Bronchial epithelial cell (primary cell): ENCODE measurements at regions not wholly inside any gene's neighbourhood (a gene's known extent, or its start where the extent isn't known, plus 50 kb on each side); places are given as distances from the start of the nearest gene placed in this dataset.

Experiments
- DNase-seq: peaks from one replicate; pipeline ENCODE4 v3.0.0-alpha.2; 2010; ENCODE audit warnings: low read depth
- FAIRE-seq: peaks from 2 replicates; lab custom pipeline; 2011; peaks lifted over from hg19 to GRCh38; lab: Jason Lieb, UNC
- H3K27me3 ChIP-seq: 2 replicates; pipeline ENCODE4 v1.5.1; 2011; ENCODE audit warnings: low read length; ENCODE audit not compliant: control insufficient read depth, insufficient read depth
- H3K36me3 ChIP-seq: 2 replicates; pipeline ENCODE4 v1.5.1; 2011; ENCODE audit warnings: low read length; ENCODE audit not compliant: control insufficient read depth, insufficient read depth
- H3K4me3 ChIP-seq: 2 replicates; pipeline ENCODE4 v1.5.1; 2011; ENCODE audit warnings: mild to moderate bottlenecking, low read depth, low read length, control low read depth
- TF ChIP-seq, protein P1 (sequence below): IDR thresholded peaks from 2 replicates; pipeline ENCODE4 v1.5.1; 2011; ENCODE audit warnings: mild to moderate bottlenecking, moderate library complexity, low read length, control low read depth, inconsistent platforms; ENCODE audit not compliant: insufficient read depth, severe bottlenecking

GRCh38 chr2:37456479-37456878 lies 112.0 kb downstream of the QPCT start:
- H3K27me3 ChIP-seq: no peaks in the 10 kb centered on the region
- DNase-seq (peak; percentile 52), FAIRE-seq (no peak)
- no peak overlapping the region for H3K4me3 ChIP-seq
- TF ChIP-seq, protein P1, sequence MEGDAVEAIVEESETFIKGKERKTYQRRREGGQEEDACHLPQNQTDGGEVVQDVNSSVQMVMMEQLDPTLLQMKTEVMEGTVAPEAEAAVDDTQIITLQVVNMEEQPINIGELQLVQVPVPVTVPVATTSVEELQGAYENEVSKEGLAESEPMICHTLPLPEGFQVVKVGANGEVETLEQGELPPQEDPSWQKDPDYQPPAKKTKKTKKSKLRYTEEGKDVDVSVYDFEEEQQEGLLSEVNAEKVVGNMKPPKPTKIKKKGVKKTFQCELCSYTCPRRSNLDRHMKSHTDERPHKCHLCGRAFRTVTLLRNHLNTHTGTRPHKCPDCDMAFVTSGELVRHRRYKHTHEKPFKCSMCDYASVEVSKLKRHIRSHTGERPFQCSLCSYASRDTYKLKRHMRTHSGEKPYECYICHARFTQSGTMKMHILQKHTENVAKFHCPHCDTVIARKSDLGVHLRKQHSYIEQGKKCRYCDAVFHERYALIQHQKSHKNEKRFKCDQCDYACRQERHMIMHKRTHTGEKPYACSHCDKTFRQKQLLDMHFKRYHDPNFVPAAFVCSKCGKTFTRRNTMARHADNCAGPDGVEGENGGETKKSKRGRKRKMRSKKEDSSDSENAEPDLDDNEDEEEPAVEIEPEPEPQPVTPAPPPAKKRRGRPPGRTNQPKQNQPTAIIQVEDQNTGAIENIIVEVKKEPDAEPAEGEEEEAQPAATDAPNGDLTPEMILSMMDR: no peak
- no peaks in the 10 kb centered on the region for H3K36me3 ChIP-seq

GRCh38 chr2:37457401-37457901 lies 113.0 kb downstream of the QPCT start:
- Histone ChIP-seq H3K36me3 (no peaks in the 10 kb centered on the region), H3K4me3 (no peak overlapping the region), H3K27me3 (no peaks in the 10 kb centered on the region)
- TF ChIP-seq, protein P1: no peak
- DNase-seq (no peak), FAIRE-seq (no peak)

- TF ChIP-seq, protein P1: no peak
- no peaks in the 10 kb centered on the region for H3K27me3 ChIP-seq
- no peak for DNase-seq
- H3K36me3 ChIP-seq: no peaks in the 10 kb centered on the region
- H3K4me3 ChIP-seq: no peak overlapping the region
- no peak for FAIRE-seq
These were observed 113.7 kb downstream of the QPCT start for GRCh38 chr2:37458133-37458532.

DNA sequence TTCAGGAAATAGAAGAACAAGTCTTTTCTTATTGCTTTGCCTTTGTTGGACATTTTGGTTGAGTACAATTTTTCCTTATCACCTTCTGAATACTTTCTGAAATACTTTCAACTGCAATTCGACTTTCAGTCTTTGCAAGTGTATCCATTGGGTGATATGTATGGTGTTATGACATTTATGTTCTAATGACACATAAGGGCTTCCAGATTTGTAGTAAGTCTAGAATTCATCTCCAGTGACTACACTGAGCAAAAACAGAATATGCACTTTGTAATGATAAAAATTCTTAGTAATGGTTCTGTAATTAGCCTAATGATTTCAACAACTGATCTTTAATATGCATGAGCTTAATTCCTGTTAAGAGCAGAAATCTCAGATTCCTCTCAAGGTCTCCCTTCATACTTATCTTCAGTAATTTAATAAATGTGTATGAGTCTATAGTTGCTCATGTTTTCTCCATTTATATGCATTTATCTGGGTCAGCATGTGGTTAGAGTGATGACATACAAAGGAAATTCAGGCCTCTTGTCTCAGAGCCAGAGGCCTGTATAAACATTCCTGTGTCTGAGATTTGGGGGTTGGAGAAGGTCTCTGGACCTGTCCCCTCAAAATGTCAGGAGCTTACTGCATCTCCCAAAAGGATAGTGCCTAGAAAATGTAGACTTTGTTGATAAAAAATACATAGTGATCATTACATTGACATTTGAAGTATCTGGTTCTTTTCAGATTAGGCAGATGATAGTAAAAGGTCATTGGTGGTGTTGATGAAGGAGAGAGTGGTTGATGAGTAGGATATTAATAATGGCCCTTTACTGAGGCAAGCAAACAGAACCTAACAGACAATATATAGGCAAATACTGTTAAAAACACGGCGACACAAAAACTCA lies 114.9 kb downstream of the QPCT start:
- Histone ChIP-seq H3K36me3 (no peaks in the 10 kb centered on the region), H3K27me3 (no peaks in the 10 kb centered on the region), H3K4me3 (no peak overlapping the region)
- DNase-seq (peak; percentile 81), FAIRE-seq (no peak)
- TF ChIP-seq, protein P1: no peak

DNA sequence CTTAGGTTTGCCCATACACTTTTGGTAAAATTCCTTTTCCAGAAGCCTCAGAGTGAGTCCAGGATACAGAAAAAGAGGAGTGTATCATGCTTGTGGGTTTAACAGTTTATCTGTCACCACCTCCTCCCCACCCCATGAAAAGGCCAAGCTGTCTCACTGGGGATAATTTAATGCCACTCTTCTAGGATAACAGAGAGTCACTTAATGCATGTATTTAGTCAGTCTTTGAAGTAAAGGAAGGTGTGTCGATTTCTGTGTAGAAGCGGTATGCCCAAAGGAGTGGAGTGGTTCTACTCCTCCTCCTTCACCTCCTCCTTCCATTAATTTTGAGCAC lies 116.4 kb downstream of the QPCT start:
- FAIRE-seq (peak; percentile 32), DNase-seq (no peak)
- H3K4me3 ChIP-seq: no peak overlapping the region
- H3K27me3 ChIP-seq: no peaks in the 10 kb centered on the region
- H3K36me3 ChIP-seq: no peaks in the 10 kb centered on the region
- TF ChIP-seq, protein P1: no peak
